ENCODE measurements at regions not wholly inside any gene's neighbourhood (a gene's known extent, or its start where the extent isn't known, plus 50 kb on each side); places are given as distances from the start of the nearest gene placed in this dataset.

- no peak for DNase-seq
Measured at GRCh38 chr15:97750060-97750459, 210.4 kb upstream of the ARRDC4 start.

- DNase-seq, result no peak
Measured at GRCh38 chr15:97755726-97756125, 204.8 kb upstream of the ARRDC4 start.

GRCh38 chr15:97759363-97759762 lies 201.1 kb upstream of the ARRDC4 start:
- no peak for DNase-seq

GRCh38 chr15:97761110-97761509 lies 199.4 kb upstream of the ARRDC4 start:
- no peak for DNase-seq

- DNase-seq, result no peak
Measured at GRCh38 chr15:97783240-97783639, 177.3 kb upstream of the ARRDC4 start.

GRCh38 chr15:97786741-97787140 lies 173.8 kb upstream of the ARRDC4 start:
- no peak for DNase-seq

- DNase-seq, result no peak
Measured at GRCh38 chr15:97790180-97790579, 170.3 kb upstream of the ARRDC4 start.

- DNase-seq, result no peak
Measured at GRCh38 chr15:97791824-97792792, 168.4 kb upstream of the ARRDC4 start.

- no peak for DNase-seq
Measured at GRCh38 chr15:97804950-97805349, 155.6 kb upstream of the ARRDC4 start.

- DNase-seq, result no peak
Measured at GRCh38 chr15:97806766-97807165, 153.7 kb upstream of the ARRDC4 start.

- no peak for DNase-seq
Measured at GRCh38 chr15:97815835-97816234, 144.7 kb upstream of the ARRDC4 start.

- no peak for DNase-seq
Measured at GRCh38 chr15:97817276-97817890, 143.1 kb upstream of the ARRDC4 start.

- DNase-seq, result no peak
Measured at GRCh38 chr15:97836003-97836402, 124.5 kb upstream of the ARRDC4 start.

- DNase-seq, result no peak
Measured at GRCh38 chr15:97837896-97838295, 122.6 kb upstream of the ARRDC4 start.

GRCh38 chr15:97838606-97839210 lies 121.8 kb upstream of the ARRDC4 start:
- no peak for DNase-seq

GRCh38 chr15:97840501-97840900 lies 120.0 kb upstream of the ARRDC4 start:
- DNase-seq, result no peak

- no peak for DNase-seq
Measured at GRCh38 chr15:97841558-97841957, 118.9 kb upstream of the ARRDC4 start.

GRCh38 chr15:97849183-97849582 lies 111.3 kb upstream of the ARRDC4 start:
- no peak for DNase-seq

- DNase-seq, result no peak
Measured at GRCh38 chr15:97858296-97858695, 102.2 kb upstream of the ARRDC4 start.

GRCh38 chr15:97861529-97862260 lies 98.8 kb upstream of the ARRDC4 start:
- DNase-seq, result no peak

GRCh38 chr15:97866959-97867358 lies 93.5 kb upstream of the ARRDC4 start:
- no peak for DNase-seq

GRCh38 chr15:97867870-97868269 lies 92.6 kb upstream of the ARRDC4 start:
- no peak for DNase-seq

- no peak for DNase-seq
Measured at GRCh38 chr15:97868981-97869380, 91.5 kb upstream of the ARRDC4 start.
